Neural cell (in vitro differentiated cells): ENCODE measurements at regions not wholly inside any gene's neighbourhood (a gene's known extent, or its start where the extent isn't known, plus 50 kb on each side); places are given as distances from the start of the nearest gene placed in this dataset.
A peak's percentile ranks its signal among the peaks of the same experiment; 100 is the strongest.
"Not testable (repeated sequence)": the region's sequence is repeated elsewhere in the genome, so short reads cannot be mapped to it uniquely, and the experiment has no call there.

Experiments used
- H2AFZ ChIP-seq: fragments of 200-600, 300-800 bp; sonication (generic), shearing (Covaris generic); 2 replicates; pipeline ENCODE4 v1.6.0; 2014; ENCODE audit warnings: low read depth, mild to moderate bottlenecking, antibody characterized with exemption, low read length, moderate library complexity
- H3F3A ChIP-seq: fragments of 200-600 bp; shearing (Covaris generic); 2 replicates; pipeline ENCODE4 v1.6.1; 2016; ENCODE audit warnings: mild to moderate bottlenecking, moderate library complexity, mixed read lengths, antibody characterized with exemption, low read length; ENCODE audit not compliant: insufficient read depth, poor library complexity, severe bottlenecking
- H3K27ac ChIP-seq: fragments of 200-600, 300-800 bp; sonication (generic), shearing (Covaris generic); 2 replicates; pipeline ENCODE4 v1.5.1; 2014; ENCODE audit warnings: mild to moderate bottlenecking, low read length, moderate library complexity
- H3K27me3 ChIP-seq: fragments of 300-800, 200-600 bp; sonication (generic), shearing (Covaris generic); 2 replicates; pipeline ENCODE4 v1.6.0; 2014; ENCODE audit warnings: mild to moderate bottlenecking, low read depth, low read length, moderate library complexity; ENCODE audit not compliant: insufficient read depth
- H3K36me3 ChIP-seq: fragments of 300-800, 200-600 bp; sonication (generic), shearing (Covaris generic); 2 replicates; pipeline ENCODE4 v1.5.1; 2014; ENCODE audit warnings: mild to moderate bottlenecking, antibody characterized with exemption, low read length, moderate library complexity; ENCODE audit not compliant: insufficient read depth
- H3K4me2 ChIP-seq: fragments of 300-800, 200-600 bp; sonication (generic), shearing (Covaris generic); 2 replicates; pipeline ENCODE4 v1.6.0; 2014; ENCODE audit warnings: mild to moderate bottlenecking, low read length
- H3K4me3 ChIP-seq: fragments of 300-800, 200-600 bp; sonication (generic), shearing (Covaris generic); 2 replicates; pipeline ENCODE4 v1.5.1; 2014; ENCODE audit warnings: mild to moderate bottlenecking, low read length, moderate library complexity
- H3K79me2 ChIP-seq: fragments of 200-600 bp; shearing (Covaris generic); replicated peaks from 2 replicates; pipeline ENCODE4 v1.6.0; 2014; ENCODE audit warnings: mild to moderate bottlenecking, low read length, moderate library complexity; ENCODE audit not compliant: insufficient read depth
- H3K9ac ChIP-seq: fragments of 300-800, 200-600 bp; sonication (generic), shearing (Covaris generic); 2 replicates; pipeline ENCODE4 v1.6.1; 2016; ENCODE audit warnings: mild to moderate bottlenecking, low read length, mixed read lengths
- H3K9me2 ChIP-seq: fragments of 200-600 bp; shearing (Covaris generic); 2 replicates; pipeline ENCODE4 v1.6.1; 2016; ENCODE audit warnings: mild to moderate bottlenecking, low read length, mixed read lengths; ENCODE audit not compliant: insufficient read depth
- H3K9me3 ChIP-seq: fragments of 200-600, 300-800 bp; sonication (generic), shearing (Covaris generic); 2 replicates; pipeline ENCODE4 v1.6.1; 2016; ENCODE audit warnings: mild to moderate bottlenecking, mixed run types, low read length, moderate library complexity, mixed read lengths
- H4K20me1 ChIP-seq: fragments of 200-600 bp; shearing (Covaris generic); 2 replicates; pipeline ENCODE4 v1.6.1; 2016; ENCODE audit warnings: mild to moderate bottlenecking, mixed run types; ENCODE audit not compliant: insufficient read depth
- CTCF ChIP-seq: fragments of 450-650 bp; IDR thresholded peaks from 2 replicates; pipeline ENCODE4 v1.5.1; 2014; ENCODE audit warnings: antibody characterized with exemption, mild to moderate bottlenecking, moderate library complexity; ENCODE audit not compliant: poor library complexity, severe bottlenecking
- EP300 ChIP-seq: fragments of 450-650 bp; conservative IDR thresholded peaks from 2 replicates; pipeline ENCODE4 v1.6.1; 2014; ENCODE audit warnings: antibody characterized with exemption, mild to moderate bottlenecking, moderate library complexity; ENCODE audit not compliant: poor library complexity, severe bottlenecking
- EZH2 ChIP-seq: fragments of 200-600, 300-800 bp; shearing (Covaris generic), sonication (generic); IDR thresholded peaks from 2 replicates; pipeline ENCODE4 v1.6.1; 2014; ENCODE audit warnings: antibody characterized with exemption, low read length, borderline replicate concordance, mild to moderate bottlenecking; ENCODE audit not compliant: insufficient read depth, poor library complexity, severe bottlenecking
- MXI1 ChIP-seq: fragments of 450-650 bp; conservative IDR thresholded peaks from 2 replicates; pipeline ENCODE4 v1.6.1; 2014; ENCODE audit warnings: antibody characterized with exemption, mild to moderate bottlenecking; ENCODE audit not compliant: poor library complexity, severe bottlenecking
- POLR2AphosphoS5 ChIP-seq: IDR thresholded peaks from 2 replicates; pipeline ENCODE4 v1.6.1; 2012
- RAD21 ChIP-seq: fragments of 450-650 bp; conservative IDR thresholded peaks from 2 replicates; pipeline ENCODE4 v1.6.1; 2014; ENCODE audit warnings: antibody characterized with exemption, mild to moderate bottlenecking, moderate library complexity
- REST ChIP-seq: IDR thresholded peaks from 2 replicates; pipeline ENCODE4 v1.6.1; 2012; ENCODE audit warnings: borderline replicate concordance
- SMC3 ChIP-seq: fragments of 450-650 bp; conservative IDR thresholded peaks from 2 replicates; pipeline ENCODE4 v1.6.1; 2014; ENCODE audit warnings: antibody characterized with exemption, mild to moderate bottlenecking, moderate library complexity; ENCODE audit not compliant: poor library complexity
- TAF1 ChIP-seq: IDR thresholded peaks from 2 replicates; pipeline ENCODE4 v1.6.1; 2012; ENCODE audit warnings: low read depth

GRCh38 chr7:29680601-29681000 lies 117.0 kb downstream of the PRR15 start:
- H3K9me2 ChIP-seq, H3K9ac ChIP-seq, H3K36me3 ChIP-seq, H3K4me3 ChIP-seq, H2AFZ ChIP-seq, H3K4me2 ChIP-seq, H3K27me3 ChIP-seq, H3F3A ChIP-seq, H3K9me3 ChIP-seq, H3K27ac ChIP-seq, H4K20me1 ChIP-seq, H3K79me2 ChIP-seq: not testable (repeated sequence)

- not testable (repeated sequence) for H3K27ac ChIP-seq, H2AFZ ChIP-seq, H3K9me2 ChIP-seq, H3K79me2 ChIP-seq, H3F3A ChIP-seq, H4K20me1 ChIP-seq, H3K9me3 ChIP-seq, H3K36me3 ChIP-seq, H3K4me2 ChIP-seq, H3K27me3 ChIP-seq
- Histone ChIP-seq H3K9ac (peak overlapping the region; percentile 70), H3K4me3 (peak overlapping the region; percentile 73)
- TF ChIP-seq MXI1: peak; percentile 83
Measured at GRCh38 chr7:29684151-29684786, 120.6 kb downstream of the PRR15 start.

- H3K27me3 ChIP-seq: no peaks in the 10 kb centered on the region
- peak overlapping the region; percentile 51 for H3K27ac ChIP-seq
- TF ChIP-seq EZH2 (no peak), CTCF (peak; percentile 31), EP300 (peak; percentile 10), TAF1 (no peak), REST (no peak), RAD21 (peak; percentile 10), POLR2AphosphoS5 (peak; percentile 10), MXI1 (peak; percentile 69), SMC3 (no peak)
- H3K9me2 ChIP-seq: no peaks in the 10 kb centered on the region
- peaks cover 4% of the 10 kb centered on the region for H3K79me2 ChIP-seq
- H3K9ac ChIP-seq: peak overlapping the region; percentile 70
- H2AFZ ChIP-seq: no peak overlapping the region
- H3F3A ChIP-seq: no peaks in the 10 kb centered on the region
- H3K36me3 ChIP-seq: no peaks in the 10 kb centered on the region
- H3K9me3 ChIP-seq: no peaks in the 10 kb centered on the region
- no peak overlapping the region for H3K4me2 ChIP-seq
- H4K20me1 ChIP-seq: no peaks in the 10 kb centered on the region
- H3K4me3 ChIP-seq: peak overlapping the region; percentile 73
Measured at GRCh38 chr7:29684787-29685650, 121.3 kb upstream of the WIPF3 start.

GRCh38 chr7:29685651-29686271 lies 120.5 kb upstream of the WIPF3 start:
- H3K36me3 ChIP-seq, H4K20me1 ChIP-seq, H3F3A ChIP-seq, H3K4me2 ChIP-seq, H3K79me2 ChIP-seq, H3K9me3 ChIP-seq, H3K27me3 ChIP-seq, H2AFZ ChIP-seq, H3K9me2 ChIP-seq: not testable (repeated sequence)
- Histone ChIP-seq H3K4me3 (peak overlapping the region; percentile 73), H3K27ac (peak overlapping the region; percentile 51), H3K9ac (peak overlapping the region; percentile 70)
